AG09309 (cell line): ENCODE measurements at regions not wholly inside any gene's neighbourhood (a gene's known extent, or its start where the extent isn't known, plus 50 kb on each side); places are given as distances from the start of the nearest gene placed in this dataset.

Experiments used
- DNase-seq: peaks from one replicate; pipeline ENCODE4 v3.0.0-alpha.2; 2010; ENCODE audit warnings: low read depth
- H3K4me3 ChIP-seq: 2 replicates; pipeline ENCODE4 v1.5.1; 2011; ENCODE audit warnings: mild to moderate bottlenecking, low read depth, low read length, moderate library complexity; ENCODE audit not compliant: control insufficient read depth
- TF ChIP-seq, protein P1 (sequence below): IDR thresholded peaks from 2 replicates; pipeline ENCODE4 v1.5.1; 2011; ENCODE audit warnings: mild to moderate bottlenecking, low read depth, low read length, inconsistent platforms; ENCODE audit not compliant: insufficient read depth, control insufficient read depth; ENCODE audit errors: missing control alignments

DNA sequence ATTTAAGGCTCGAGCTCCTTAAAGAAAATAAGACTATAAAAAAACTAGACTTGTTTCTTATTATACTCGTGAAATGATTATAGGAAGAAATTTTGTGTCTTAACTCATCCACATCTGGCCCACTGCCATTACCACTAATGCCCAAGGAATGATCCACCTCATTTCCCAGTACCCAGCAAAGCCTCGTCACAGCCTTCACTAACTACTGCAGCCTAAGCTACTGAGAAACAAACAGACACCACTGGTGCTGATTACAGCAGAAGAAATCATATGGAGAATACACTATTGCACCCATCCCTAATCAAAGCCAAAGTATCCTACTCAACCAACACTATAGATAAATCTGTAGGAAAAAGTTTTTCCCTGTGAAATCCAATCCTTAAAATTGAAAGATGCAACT is 205.3 kb upstream of the NAV3 start:
- no peak overlapping the region for H3K4me3 ChIP-seq
- peak; percentile 90 for DNase-seq
- TF ChIP-seq, protein P1, sequence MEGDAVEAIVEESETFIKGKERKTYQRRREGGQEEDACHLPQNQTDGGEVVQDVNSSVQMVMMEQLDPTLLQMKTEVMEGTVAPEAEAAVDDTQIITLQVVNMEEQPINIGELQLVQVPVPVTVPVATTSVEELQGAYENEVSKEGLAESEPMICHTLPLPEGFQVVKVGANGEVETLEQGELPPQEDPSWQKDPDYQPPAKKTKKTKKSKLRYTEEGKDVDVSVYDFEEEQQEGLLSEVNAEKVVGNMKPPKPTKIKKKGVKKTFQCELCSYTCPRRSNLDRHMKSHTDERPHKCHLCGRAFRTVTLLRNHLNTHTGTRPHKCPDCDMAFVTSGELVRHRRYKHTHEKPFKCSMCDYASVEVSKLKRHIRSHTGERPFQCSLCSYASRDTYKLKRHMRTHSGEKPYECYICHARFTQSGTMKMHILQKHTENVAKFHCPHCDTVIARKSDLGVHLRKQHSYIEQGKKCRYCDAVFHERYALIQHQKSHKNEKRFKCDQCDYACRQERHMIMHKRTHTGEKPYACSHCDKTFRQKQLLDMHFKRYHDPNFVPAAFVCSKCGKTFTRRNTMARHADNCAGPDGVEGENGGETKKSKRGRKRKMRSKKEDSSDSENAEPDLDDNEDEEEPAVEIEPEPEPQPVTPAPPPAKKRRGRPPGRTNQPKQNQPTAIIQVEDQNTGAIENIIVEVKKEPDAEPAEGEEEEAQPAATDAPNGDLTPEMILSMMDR = no peak

DNA sequence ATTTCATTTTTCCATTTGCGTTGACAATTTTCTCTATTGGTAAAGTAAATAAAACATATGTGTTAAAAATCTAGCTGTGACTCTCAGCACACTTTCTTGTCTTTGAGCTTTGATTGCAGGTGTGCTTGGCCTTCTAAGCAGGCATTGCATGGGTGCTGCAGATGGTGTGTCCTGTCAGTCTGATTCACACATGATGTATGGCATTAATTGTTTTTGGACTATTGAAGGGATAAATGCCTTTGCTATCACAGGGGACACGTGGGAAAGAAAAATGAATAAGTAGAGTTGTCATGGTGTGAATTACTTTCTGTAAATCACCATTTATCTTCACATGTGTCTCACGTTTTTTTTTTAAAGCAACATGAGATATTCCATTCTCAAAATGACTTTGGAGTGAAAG is 211.3 kb upstream of the NAV3 start:
- H3K4me3 ChIP-seq = no peak overlapping the region
- no peak for DNase-seq
- TF ChIP-seq, protein P1 = no peak

DNA sequence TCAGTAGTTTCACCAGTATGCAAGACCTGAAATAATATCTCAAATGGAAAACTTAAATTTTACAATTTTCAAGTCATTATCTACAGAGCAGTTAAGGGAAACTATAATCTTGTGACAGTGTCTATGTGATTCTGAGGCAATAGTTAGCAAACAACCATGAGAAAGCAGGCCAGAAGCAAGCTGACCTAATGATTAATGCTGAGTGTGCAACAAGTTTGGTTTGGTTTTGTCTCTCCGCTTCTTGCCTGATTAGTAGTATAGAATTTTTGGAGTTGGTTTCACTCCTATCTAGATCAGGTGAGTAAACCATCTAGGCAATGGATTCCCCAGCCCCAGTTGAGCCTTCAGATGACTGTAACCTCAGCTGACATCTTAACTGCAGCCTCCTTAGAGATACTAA is 212.9 kb upstream of the NAV3 start:
- no peak overlapping the region for H3K4me3 ChIP-seq
- TF ChIP-seq, protein P1 = no peak
- DNase-seq = no peak

- H3K4me3 ChIP-seq = no peak overlapping the region
- no peak for DNase-seq
- TF ChIP-seq, protein P1 = peak; percentile 36
These were observed 215.4 kb upstream of the NAV3 start for GRCh38 chr12:77615332-77615731.

DNA sequence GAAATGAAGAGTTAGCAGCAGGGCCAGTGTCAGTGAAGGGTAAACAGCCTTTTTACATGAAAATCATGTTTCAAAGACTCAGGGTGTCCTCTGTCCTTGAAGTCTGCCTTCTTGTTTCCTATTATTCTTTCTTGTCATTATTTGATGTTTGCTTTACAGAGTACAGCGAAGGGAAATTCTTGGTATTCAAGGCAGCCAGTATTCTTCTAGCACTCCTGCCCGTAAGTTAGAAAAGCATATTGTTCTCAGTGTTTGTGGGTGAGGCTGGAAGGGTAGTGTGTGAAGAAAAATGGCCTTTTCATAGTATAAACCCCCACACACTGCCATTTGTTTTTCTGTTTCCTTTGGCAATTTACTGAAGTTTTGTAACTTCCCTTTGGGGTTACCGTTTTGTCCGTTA is 217.3 kb upstream of the NAV3 start:
- no peak overlapping the region for H3K4me3 ChIP-seq
- TF ChIP-seq, protein P1 = no peak
- DNase-seq = no peak

DNA sequence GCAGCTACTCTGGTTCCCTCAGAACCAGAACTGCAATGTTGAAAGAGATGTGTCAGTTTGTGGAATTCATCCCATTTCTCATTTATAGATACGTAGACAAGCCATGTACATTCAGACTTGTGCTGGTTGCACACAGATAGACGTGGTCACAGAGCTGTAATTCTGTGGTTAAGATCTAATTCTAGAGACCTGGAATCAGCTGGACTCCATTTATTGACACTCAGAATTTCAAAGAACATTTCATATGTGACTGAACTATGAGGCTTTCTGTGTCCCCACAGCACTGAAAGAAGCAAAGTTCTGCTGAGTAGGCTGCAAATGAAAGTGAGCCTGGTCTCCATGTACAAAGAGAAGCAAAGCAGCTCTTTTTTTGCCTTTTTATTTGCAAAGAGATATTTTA is 220.2 kb upstream of the NAV3 start:
- DNase-seq = no peak
- no peak overlapping the region for H3K4me3 ChIP-seq

More for the DNA sequence above, 220.2 kb upstream of the NAV3 start:
- TF ChIP-seq, protein P1 = no peak
